ENCODE measurements at regions not wholly inside any gene's neighbourhood (a gene's known extent, or its start where the extent isn't known, plus 50 kb on each side); places are given as distances from the start of the nearest gene placed in this dataset.

- Mint-ChIP-seq H3K27me3 (ENCODE audit: unreplicated experiment) (peaks cover 7% of the 10 kb centered on the region), H3K9me3 (ENCODE audit: unreplicated experiment) (no peaks in the 10 kb centered on the region), H3K4me1 (ENCODE audit: low read depth, unreplicated experiment) (peaks cover 4% of the 10 kb centered on the region), H3K4me3 (ENCODE audit: unreplicated experiment) (no peak overlapping the region), H3K36me3 (ENCODE audit: unreplicated experiment) (peaks cover 12% of the 10 kb centered on the region), H3K27ac (ENCODE audit: unreplicated experiment) (no peak overlapping the region)
- DNase-seq: no peak
- no peak for TF ChIP-seq CTCF (IDR thresholded peaks at IDR 0.05; ENCODE audit: partially characterized antibody, unreplicated experiment)
These were observed 175.9 kb downstream of the RPLP1 start for GRCh38 chr15:69628256-69629093.

GRCh38 chr15:69629631-69630161, 177.1 kb downstream of the RPLP1 start:
- Mint-ChIP-seq H3K27ac (ENCODE audit: unreplicated experiment) (no peak overlapping the region), H3K4me3 (ENCODE audit: unreplicated experiment) (no peak overlapping the region), H3K4me1 (ENCODE audit: low read depth, unreplicated experiment) (peaks cover 4% of the 10 kb centered on the region), H3K9me3 (ENCODE audit: unreplicated experiment) (no peaks in the 10 kb centered on the region), H3K27me3 (ENCODE audit: unreplicated experiment) (peaks cover 7% of the 10 kb centered on the region), H3K36me3 (ENCODE audit: unreplicated experiment) (peaks cover 7% of the 10 kb centered on the region)
- DNase-seq: no peak
- no peak for TF ChIP-seq CTCF (IDR thresholded peaks at IDR 0.05; ENCODE audit: partially characterized antibody, unreplicated experiment)

- H3K27me3 Mint-ChIP-seq (ENCODE audit: unreplicated experiment): peaks cover 7% of the 10 kb centered on the region
- no peaks in the 10 kb centered on the region for H3K9me3 Mint-ChIP-seq (ENCODE audit: unreplicated experiment)
- H3K36me3 Mint-ChIP-seq (ENCODE audit: unreplicated experiment): peaks cover 7% of the 10 kb centered on the region
- no peak for DNase-seq
- no peak overlapping the region for H3K27ac Mint-ChIP-seq (ENCODE audit: unreplicated experiment)
- H3K4me1 Mint-ChIP-seq (ENCODE audit: low read depth, unreplicated experiment): peaks cover 4% of the 10 kb centered on the region
- H3K4me3 Mint-ChIP-seq (ENCODE audit: unreplicated experiment): no peak overlapping the region
- TF ChIP-seq CTCF (IDR thresholded peaks at IDR 0.05; ENCODE audit: partially characterized antibody, unreplicated experiment): no peak
These were observed 178.4 kb downstream of the RPLP1 start for GRCh38 chr15:69631005-69631404.

- no peak overlapping the region for H3K27ac Mint-ChIP-seq (ENCODE audit: unreplicated experiment)
- peaks cover 7% of the 10 kb centered on the region for H3K27me3 Mint-ChIP-seq (ENCODE audit: unreplicated experiment)
- no peaks in the 10 kb centered on the region for H3K9me3 Mint-ChIP-seq (ENCODE audit: unreplicated experiment)
- peaks cover 4% of the 10 kb centered on the region for H3K4me1 Mint-ChIP-seq (ENCODE audit: low read depth, unreplicated experiment)
- TF ChIP-seq CTCF (IDR thresholded peaks at IDR 0.05; ENCODE audit: partially characterized antibody, unreplicated experiment): no peak
- DNase-seq: no peak
- no peak overlapping the region for H3K4me3 Mint-ChIP-seq (ENCODE audit: unreplicated experiment)
- H3K36me3 Mint-ChIP-seq (ENCODE audit: unreplicated experiment): peaks cover 7% of the 10 kb centered on the region
These were observed 179.4 kb downstream of the RPLP1 start for GRCh38 chr15:69631978-69632377.

GRCh38 chr15:69634860-69635259, 182.2 kb downstream of the RPLP1 start:
- Mint-ChIP-seq H3K27me3 (ENCODE audit: unreplicated experiment) (peaks cover 5% of the 10 kb centered on the region), H3K9me3 (ENCODE audit: unreplicated experiment) (peaks cover 2% of the 10 kb centered on the region), H3K36me3 (ENCODE audit: unreplicated experiment) (peaks cover 7% of the 10 kb centered on the region), H3K4me3 (ENCODE audit: unreplicated experiment) (no peak overlapping the region), H3K4me1 (ENCODE audit: low read depth, unreplicated experiment) (peaks cover 4% of the 10 kb centered on the region), H3K27ac (ENCODE audit: unreplicated experiment) (no peak overlapping the region)
- no peak for DNase-seq
- TF ChIP-seq CTCF (IDR thresholded peaks at IDR 0.05; ENCODE audit: partially characterized antibody, unreplicated experiment): no peak

Data from glutamatergic neuron (in vitro differentiated cells).